AG04449 (cell line): ENCODE measurements at regions not wholly inside any gene's neighbourhood (a gene's known extent, or its start where the extent isn't known, plus 50 kb on each side); places are given as distances from the start of the nearest gene placed in this dataset.

Experiments used
- CTCF ChIA-PET: fragments of 350-600 bp; formaldehyde crosslinking; extraction: SDS; loops from one replicate; lab custom pipeline; 2021; ENCODE audit warnings: antibody characterized with exemption; lab: Yijun Ruan, JAX
- POLR2A ChIA-PET: fragments of 400-600, 350-600 bp; formaldehyde crosslinking; extraction: SDS; loops from one replicate; lab custom pipeline; 2020; ENCODE audit warnings: antibody characterized with exemption, inconsistent platforms; lab: Yijun Ruan, JAX
- DNase-seq: peaks from one replicate; pipeline ENCODE4 v3.0.0-alpha.2; 2010; ENCODE audit warnings: low read depth, low spot score
- H3K4me3 ChIP-seq: 2 replicates; pipeline ENCODE4 v1.5.1; 2011; ENCODE audit warnings: low read depth, mild to moderate bottlenecking, control low read depth, low read length
- TF ChIP-seq, protein P1 (sequence below): IDR thresholded peaks from one replicate; pipeline ENCODE4 v1.5.1; 2011; ENCODE audit warnings: mild to moderate bottlenecking, moderate library complexity, low read length, control low read depth, inconsistent platforms; ENCODE audit not compliant: insufficient read depth; ENCODE audit errors: missing control alignments

DNA sequence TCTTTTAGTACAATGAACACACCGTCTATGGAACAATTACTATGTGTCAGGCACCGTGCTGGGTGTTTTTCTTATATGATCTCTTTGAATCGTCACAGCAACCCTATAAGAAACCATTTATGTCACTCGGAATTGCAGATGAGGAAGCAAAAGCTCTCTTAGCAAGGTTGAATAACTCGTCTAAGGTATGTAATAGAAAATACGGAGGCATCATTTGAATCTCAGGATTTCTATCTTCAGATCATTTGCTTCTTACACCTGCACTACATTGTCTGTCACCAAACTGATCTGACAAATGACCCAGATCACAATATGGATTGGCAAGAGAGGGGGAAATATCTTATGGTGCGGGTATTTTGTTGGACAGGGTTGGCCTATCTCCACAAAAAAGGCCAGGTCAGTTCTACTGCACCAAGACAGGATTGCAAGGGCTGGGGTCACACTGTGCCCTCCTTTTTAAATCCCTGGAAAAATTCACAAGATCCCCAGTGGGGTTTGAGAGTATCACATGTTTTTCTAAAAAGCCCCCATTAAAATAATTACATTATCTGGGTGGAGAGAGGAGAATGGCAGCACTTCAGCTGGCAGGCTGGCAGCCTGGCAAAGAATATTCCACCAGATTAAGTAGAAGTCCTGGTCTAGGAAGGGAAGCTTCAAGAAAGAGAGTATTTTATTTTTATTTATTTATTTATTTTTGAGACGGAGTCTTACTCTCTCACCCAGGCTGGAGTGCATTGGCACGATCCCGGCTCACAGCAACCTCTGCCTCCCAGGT lies 110.7 kb upstream of the CLMP start:
- CTCF ChIA-PET: interaction anchor here (3.3 to 4.3 kb wide), 2 partner anchors 170 to 172 kb away, joined by 16 read pairs; no protein-coding TSS in a partner anchor
- no peak overlapping the region for H3K4me3 ChIP-seq
- POLR2A ChIA-PET: no interaction called here
- no peak for DNase-seq
- TF ChIP-seq, protein P1, sequence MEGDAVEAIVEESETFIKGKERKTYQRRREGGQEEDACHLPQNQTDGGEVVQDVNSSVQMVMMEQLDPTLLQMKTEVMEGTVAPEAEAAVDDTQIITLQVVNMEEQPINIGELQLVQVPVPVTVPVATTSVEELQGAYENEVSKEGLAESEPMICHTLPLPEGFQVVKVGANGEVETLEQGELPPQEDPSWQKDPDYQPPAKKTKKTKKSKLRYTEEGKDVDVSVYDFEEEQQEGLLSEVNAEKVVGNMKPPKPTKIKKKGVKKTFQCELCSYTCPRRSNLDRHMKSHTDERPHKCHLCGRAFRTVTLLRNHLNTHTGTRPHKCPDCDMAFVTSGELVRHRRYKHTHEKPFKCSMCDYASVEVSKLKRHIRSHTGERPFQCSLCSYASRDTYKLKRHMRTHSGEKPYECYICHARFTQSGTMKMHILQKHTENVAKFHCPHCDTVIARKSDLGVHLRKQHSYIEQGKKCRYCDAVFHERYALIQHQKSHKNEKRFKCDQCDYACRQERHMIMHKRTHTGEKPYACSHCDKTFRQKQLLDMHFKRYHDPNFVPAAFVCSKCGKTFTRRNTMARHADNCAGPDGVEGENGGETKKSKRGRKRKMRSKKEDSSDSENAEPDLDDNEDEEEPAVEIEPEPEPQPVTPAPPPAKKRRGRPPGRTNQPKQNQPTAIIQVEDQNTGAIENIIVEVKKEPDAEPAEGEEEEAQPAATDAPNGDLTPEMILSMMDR: no peak

DNA sequence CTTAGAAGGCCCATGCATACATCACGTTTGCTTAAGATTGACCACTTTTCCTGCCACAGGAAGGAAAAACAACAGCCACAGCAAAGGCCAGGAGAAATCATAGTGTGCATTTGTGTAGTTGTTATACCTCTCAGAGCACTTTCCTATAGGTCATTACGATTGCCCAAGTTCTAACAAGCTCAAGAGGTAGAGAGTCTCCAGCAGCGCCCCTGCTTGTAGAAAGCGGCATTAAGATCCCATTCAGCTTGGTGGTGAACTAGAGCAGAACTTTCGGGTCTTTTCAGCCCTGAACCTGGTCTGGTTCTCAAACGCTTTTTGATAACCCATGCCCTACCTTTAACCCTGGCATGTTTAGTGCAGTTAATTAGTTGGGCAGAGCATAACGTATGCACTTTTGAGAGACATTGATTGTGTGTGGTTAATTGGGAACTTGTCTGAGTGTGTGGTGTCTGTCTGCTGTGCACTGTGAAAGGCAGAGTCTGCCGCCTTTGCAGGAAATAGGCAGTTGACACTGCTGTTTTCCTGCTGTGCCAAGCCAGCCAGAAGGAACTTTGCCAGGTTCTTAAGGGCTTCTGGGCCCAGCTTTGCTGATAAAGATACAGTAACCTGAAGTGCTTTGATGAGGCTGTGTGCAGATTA lies 109.9 kb upstream of the CLMP start:
- no peak for DNase-seq
- no peak overlapping the region for H3K4me3 ChIP-seq
- TF ChIP-seq, protein P1: no peak
- POLR2A ChIA-PET: no interaction called here
- CTCF ChIA-PET: interaction anchor here (1.4 to 3.3 kb wide), 2 partner anchors 15 to 173 kb away, joined by 4 to 16 read pairs; no protein-coding TSS in a partner anchor

DNA sequence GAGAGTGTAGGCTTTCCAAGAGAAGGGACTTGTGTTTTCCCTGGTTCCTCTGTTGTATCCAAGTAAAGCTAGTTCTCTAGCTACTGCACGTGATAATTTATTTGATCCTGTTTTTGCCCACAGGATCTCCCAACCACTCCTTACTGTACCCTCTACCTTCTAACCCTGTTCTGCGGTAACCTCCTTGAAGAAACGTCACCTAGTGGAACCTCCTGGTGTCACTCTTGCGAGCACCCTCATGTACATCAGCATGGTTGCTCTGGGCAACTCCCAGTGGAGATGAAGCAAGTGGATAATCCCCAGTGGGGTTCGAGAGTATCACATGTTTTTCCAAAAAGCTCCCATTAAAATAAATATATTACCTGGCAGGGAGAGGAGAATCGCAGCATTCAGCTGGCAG lies 108.9 kb upstream of the CLMP start:
- ChIA-PET POLR2A (interaction anchor here (0.7 kb wide), 1 partner anchor 198 kb away, joined by 3 read pairs; no protein-coding TSS in a partner anchor), CTCF (interaction anchor here (1.0 to 3.3 kb wide), 5 partner anchors 16 to 192 kb away, joined by 3 to 16 read pairs (median 4); no protein-coding TSS in a partner anchor)
- no peak for DNase-seq
- TF ChIP-seq, protein P1: no peak
- H3K4me3 ChIP-seq: no peak overlapping the region

DNA sequence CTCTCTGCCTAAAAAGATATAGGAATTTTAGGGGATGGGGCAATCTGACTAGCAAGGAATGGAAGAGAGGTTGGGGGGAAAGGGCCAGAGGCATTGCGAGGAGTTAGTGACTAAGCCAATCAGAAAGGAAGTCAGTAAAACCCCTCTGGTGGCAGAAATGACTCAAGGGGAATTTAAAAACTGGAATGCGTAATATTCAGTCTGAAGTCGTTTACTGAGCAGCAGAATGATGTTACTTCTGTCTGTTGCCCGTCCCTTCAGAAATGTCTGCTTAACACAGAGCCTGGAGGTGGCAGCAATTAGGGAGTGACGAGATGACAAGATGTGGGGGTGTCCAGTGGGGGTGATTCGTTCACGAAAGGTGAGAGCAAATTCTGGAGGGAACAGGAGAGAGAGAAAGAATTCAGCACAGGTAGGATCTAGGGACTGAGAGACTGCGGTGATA lies 107.7 kb upstream of the CLMP start:
- CTCF ChIA-PET: interaction anchor here (1.0 to 4.0 kb wide), 12 partner anchors 10 to 177 kb away, joined by 3 to 58 read pairs (median 9); no protein-coding TSS in a partner anchor
- no peak for DNase-seq
- TF ChIP-seq, protein P1: peak; percentile 44
- POLR2A ChIA-PET: interaction anchor here (0.7 kb wide), 1 partner anchor 69 kb away, joined by 3 read pairs; no protein-coding TSS in a partner anchor
- H3K4me3 ChIP-seq: no peak overlapping the region

DNA sequence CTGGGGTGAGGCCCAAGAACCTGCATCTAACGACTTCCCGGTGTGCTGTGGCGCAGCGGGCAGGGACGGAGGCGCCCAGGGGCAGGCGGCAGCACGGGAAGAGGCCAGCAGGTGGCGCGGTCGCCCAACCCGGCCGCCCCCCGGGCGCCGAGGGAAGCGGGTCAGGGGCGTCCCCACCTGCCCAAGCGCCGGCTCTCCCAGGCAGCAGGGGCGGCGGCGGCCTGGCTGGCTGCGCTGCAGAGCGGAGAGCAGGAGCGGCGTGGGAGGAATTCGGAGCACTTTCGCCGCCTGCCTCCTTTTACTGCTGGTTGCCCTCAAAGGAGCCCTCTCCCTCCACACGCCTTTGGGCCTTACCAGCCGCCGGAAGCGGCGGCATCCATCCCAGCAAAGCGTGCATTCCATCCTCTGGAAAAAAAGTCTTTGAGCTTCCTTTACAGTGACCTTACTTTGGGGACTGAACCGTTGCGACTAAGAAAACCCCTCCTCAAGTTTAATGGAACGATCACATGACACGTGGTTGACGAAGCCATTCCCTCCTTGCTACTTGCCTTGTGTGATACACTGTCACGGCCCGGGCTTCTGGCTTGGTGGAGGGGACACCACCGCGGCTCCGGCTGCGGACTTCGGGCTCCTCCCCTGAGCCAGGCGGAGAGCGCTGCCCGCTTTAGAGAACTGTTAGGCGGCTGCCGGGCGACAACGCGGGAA lies 106.8 kb upstream of the CLMP start:
- CTCF ChIA-PET: interaction anchor here (0.6 to 4.0 kb wide), 35 partner anchors 9 to 401 kb away, joined by 3 to 58 read pairs (median 4); no protein-coding TSS in a partner anchor

More for the DNA sequence above, 106.8 kb upstream of the CLMP start:
- DNase-seq: no peak
- TF ChIP-seq, protein P1: peak; percentile 79
- peak overlapping the region; percentile 47 for H3K4me3 ChIP-seq
- POLR2A ChIA-PET: no interaction called here
